Fibroblast of villous mesenchyme (primary cell): ENCODE measurements at regions not wholly inside any gene's neighbourhood (a gene's known extent, or its start where the extent isn't known, plus 50 kb on each side); places are given as distances from the start of the nearest gene placed in this dataset.

Experiments used
- DNase-seq: peaks from one replicate; pipeline ENCODE4 v3.0.0-alpha.2; 2010; ENCODE audit warnings: low read depth
- H3K4me3 ChIP-seq: 2 replicates; pipeline ENCODE4 v1.5.1; 2011; ENCODE audit warnings: low read depth, mild to moderate bottlenecking, low read length
- CTCF ChIP-seq: IDR thresholded peaks from 2 replicates; pipeline ENCODE4 v1.5.1; 2012; ENCODE audit warnings: low read depth, mild to moderate bottlenecking, low read length; ENCODE audit not compliant: insufficient read depth

- no peak for DNase-seq
- no peak for TF ChIP-seq CTCF
These were observed 764.8 kb upstream of the FAT3 start for GRCh38 chr11:91459840-91460239.

GRCh38 chr11:91446267-91446666, 778.4 kb upstream of the FAT3 start:
- TF ChIP-seq CTCF: no peak
- DNase-seq: no peak
- H3K4me3 ChIP-seq: no peak overlapping the region

More at GRCh38 chr11:91459840-91460239, 764.8 kb upstream of the FAT3 start:
- H3K4me3 ChIP-seq: no peak overlapping the region

GRCh38 chr11:91435694-91436395, 788.8 kb upstream of the FAT3 start:
- DNase-seq: no peak
- H3K4me3 ChIP-seq: no peak overlapping the region
- no peak for TF ChIP-seq CTCF

GRCh38 chr11:91433284-91434010, 791.2 kb upstream of the FAT3 start:
- no peak for TF ChIP-seq CTCF
- H3K4me3 ChIP-seq: no peak overlapping the region
- DNase-seq: no peak

- TF ChIP-seq CTCF: no peak
- H3K4me3 ChIP-seq: no peak overlapping the region
- no peak for DNase-seq
These were observed 803.0 kb upstream of the FAT3 start for GRCh38 chr11:91421641-91422040.

GRCh38 chr11:91407842-91408241, 816.8 kb upstream of the FAT3 start:
- H3K4me3 ChIP-seq: no peak overlapping the region
- no peak for TF ChIP-seq CTCF
- DNase-seq: no peak
